ENCODE measurements at regions not wholly inside any gene's neighbourhood (a gene's known extent, or its start where the extent isn't known, plus 50 kb on each side); places are given as distances from the start of the nearest gene placed in this dataset.
"Not testable (repeated sequence)": the region's sequence is repeated elsewhere in the genome, so short reads cannot be mapped to it uniquely, and the experiment has no call there.

- DNase-seq: not testable (repeated sequence)
These were observed 50.8 kb upstream of the GRIN2B start for GRCh38 chr12:14032191-14032590.

GRCh38 chr12:14043776-14044175, 62.4 kb upstream of the GRIN2B start:
- DNase-seq: no peak

- DNase-seq: no peak
These were observed 67.6 kb upstream of the GRIN2B start for GRCh38 chr12:14048941-14049545.

- no peak for DNase-seq
These were observed 76.5 kb upstream of the GRIN2B start for GRCh38 chr12:14057895-14058294.

- DNase-seq: no peak
These were observed 77.3 kb upstream of the GRIN2B start for GRCh38 chr12:14058717-14059116.

GRCh38 chr12:14059548-14059947, 78.1 kb upstream of the GRIN2B start:
- no peak for DNase-seq

- DNase-seq: no peak
These were observed 84.2 kb upstream of the GRIN2B start for GRCh38 chr12:14065616-14066015.

GRCh38 chr12:14066021-14066420, 84.6 kb upstream of the GRIN2B start:
- no peak for DNase-seq

- DNase-seq: no peak
These were observed 87.6 kb upstream of the GRIN2B start for GRCh38 chr12:14068961-14069360.

- no peak for DNase-seq
These were observed 90.4 kb upstream of the GRIN2B start for GRCh38 chr12:14071833-14072232.

- no peak for DNase-seq
These were observed 91.6 kb upstream of the GRIN2B start for GRCh38 chr12:14072987-14073386.

GRCh38 chr12:14075797-14076393, 94.5 kb upstream of the GRIN2B start:
- DNase-seq: no peak

- DNase-seq: no peak
These were observed 95.1 kb upstream of the GRIN2B start for GRCh38 chr12:14076538-14076937.

- no peak for DNase-seq
These were observed 105.4 kb upstream of the GRIN2B start for GRCh38 chr12:14086838-14087237.

- DNase-seq: no peak
These were observed 118.6 kb upstream of the GRIN2B start for GRCh38 chr12:14099994-14100393.

- DNase-seq: not testable (repeated sequence)
These were observed 120.2 kb upstream of the GRIN2B start for GRCh38 chr12:14101556-14101955.

- DNase-seq: peak; percentile 4
These were observed 129.9 kb upstream of the GRIN2B start for GRCh38 chr12:14111230-14111865.

- DNase-seq: no peak
These were observed 131.6 kb upstream of the GRIN2B start for GRCh38 chr12:14113031-14113430.

- DNase-seq: no peak
These were observed 145.3 kb upstream of the GRIN2B start for GRCh38 chr12:14126692-14127091.

- no peak for DNase-seq
These were observed 148.3 kb upstream of the GRIN2B start for GRCh38 chr12:14129611-14130195.

- no peak for DNase-seq
These were observed 154.6 kb upstream of the GRIN2B start for GRCh38 chr12:14135996-14136395.

- no peak for DNase-seq
These were observed 157.1 kb upstream of the GRIN2B start for GRCh38 chr12:14138495-14138894.

- no peak for DNase-seq
These were observed 167.3 kb upstream of the GRIN2B start for GRCh38 chr12:14148489-14149270.

All from COR-L47 (cell line).